ENCODE measurements at regions not wholly inside any gene's neighbourhood (a gene's known extent, or its start where the extent isn't known, plus 50 kb on each side); places are given as distances from the start of the nearest gene placed in this dataset.

DNA sequence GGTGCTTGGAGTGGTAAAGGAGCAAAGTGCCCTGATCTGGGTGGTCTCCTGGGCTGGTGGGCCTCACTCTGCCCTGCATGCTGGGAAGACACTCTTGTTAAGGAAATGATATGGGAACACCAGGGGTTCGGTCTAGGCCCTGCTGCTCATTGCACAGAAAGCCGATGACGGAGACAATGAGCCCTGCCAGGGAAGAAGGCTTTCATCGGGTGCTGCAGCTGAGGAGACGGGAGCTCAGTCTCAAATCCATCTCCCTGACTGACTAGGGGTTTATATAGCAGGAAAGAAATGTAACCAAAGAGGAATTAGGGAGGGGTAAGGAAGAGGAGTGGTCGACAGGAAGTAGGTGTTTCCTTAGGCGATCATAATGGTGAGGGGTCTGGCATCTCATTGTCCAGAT lies 253.4 kb downstream of the TEX29 start:
- Histone ChIP-seq H3K36me3 (no peaks in the 10 kb centered on the region), H3K4me1 (ENCODE audit: low read depth) (no peaks in the 10 kb centered on the region), H3K27me3 (no peaks in the 10 kb centered on the region), H3K9me3 (ENCODE audit: low read depth) (no peaks in the 10 kb centered on the region), H3K27ac (no peak overlapping the region), H3K4me3 (no peak overlapping the region)
- DNase-seq (ENCODE audit: low read depth in 1 of 2, low spot score in 1 of 2), result no peak
- TF ChIP-seq, protein P1, sequence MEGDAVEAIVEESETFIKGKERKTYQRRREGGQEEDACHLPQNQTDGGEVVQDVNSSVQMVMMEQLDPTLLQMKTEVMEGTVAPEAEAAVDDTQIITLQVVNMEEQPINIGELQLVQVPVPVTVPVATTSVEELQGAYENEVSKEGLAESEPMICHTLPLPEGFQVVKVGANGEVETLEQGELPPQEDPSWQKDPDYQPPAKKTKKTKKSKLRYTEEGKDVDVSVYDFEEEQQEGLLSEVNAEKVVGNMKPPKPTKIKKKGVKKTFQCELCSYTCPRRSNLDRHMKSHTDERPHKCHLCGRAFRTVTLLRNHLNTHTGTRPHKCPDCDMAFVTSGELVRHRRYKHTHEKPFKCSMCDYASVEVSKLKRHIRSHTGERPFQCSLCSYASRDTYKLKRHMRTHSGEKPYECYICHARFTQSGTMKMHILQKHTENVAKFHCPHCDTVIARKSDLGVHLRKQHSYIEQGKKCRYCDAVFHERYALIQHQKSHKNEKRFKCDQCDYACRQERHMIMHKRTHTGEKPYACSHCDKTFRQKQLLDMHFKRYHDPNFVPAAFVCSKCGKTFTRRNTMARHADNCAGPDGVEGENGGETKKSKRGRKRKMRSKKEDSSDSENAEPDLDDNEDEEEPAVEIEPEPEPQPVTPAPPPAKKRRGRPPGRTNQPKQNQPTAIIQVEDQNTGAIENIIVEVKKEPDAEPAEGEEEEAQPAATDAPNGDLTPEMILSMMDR (IDR thresholded peaks at IDR 0.05; ENCODE audit: low read depth, low read length), result no peak

DNA sequence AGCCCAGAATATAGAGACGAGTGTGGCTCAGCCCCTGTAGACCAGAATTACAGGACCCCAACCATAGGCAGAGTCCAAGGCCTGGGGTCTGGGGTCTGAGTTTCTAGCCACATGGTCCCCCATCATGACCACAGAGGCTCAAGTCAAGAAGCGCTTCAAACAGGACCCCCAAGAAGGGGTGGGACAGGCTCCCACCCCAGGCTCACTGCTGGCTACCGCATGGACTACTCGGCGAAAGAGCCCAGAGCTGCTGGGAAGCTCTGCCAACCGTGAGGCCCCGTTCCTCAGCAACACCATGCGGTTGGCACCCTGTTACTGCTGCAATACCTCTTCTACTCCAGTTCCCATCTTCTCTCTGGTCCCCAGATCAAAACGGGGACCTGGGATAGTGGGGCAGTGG lies 254.8 kb downstream of the TEX29 start:
- no peak overlapping the region for H3K27ac ChIP-seq
- no peak overlapping the region for H3K4me3 ChIP-seq
- H3K27me3 ChIP-seq, result no peaks in the 10 kb centered on the region
- H3K4me1 ChIP-seq (ENCODE audit: low read depth), result no peaks in the 10 kb centered on the region
- H3K36me3 ChIP-seq, result no peaks in the 10 kb centered on the region
- TF ChIP-seq, protein P1 (IDR thresholded peaks at IDR 0.05; ENCODE audit: low read depth, low read length), result no peak
- DNase-seq (ENCODE audit: low read depth in 1 of 2, low spot score in 1 of 2), result no peak
- H3K9me3 ChIP-seq (ENCODE audit: low read depth), result no peaks in the 10 kb centered on the region

DNA sequence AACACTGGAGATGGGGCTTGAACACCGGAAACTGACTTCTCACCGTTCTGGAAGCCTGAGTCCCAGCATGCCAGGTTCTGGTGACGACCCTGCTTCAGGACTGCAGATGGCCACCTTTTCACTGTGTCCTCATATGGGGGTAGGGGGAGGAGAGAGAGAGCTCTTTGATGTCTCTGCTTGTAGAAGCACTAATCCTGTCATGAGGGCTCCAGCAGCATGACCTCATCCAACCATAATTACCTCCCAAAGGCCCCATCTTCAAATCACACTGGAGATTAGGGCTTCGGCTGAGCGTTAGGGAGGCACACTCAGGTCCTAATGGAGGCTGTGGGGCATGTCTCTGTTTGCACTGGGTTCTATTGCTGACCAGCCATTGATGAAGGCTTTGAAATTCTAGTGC lies 255.3 kb downstream of the TEX29 start:
- H3K4me1 ChIP-seq (ENCODE audit: low read depth), result no peaks in the 10 kb centered on the region
- no peaks in the 10 kb centered on the region for H3K36me3 ChIP-seq
- TF ChIP-seq, protein P1 (IDR thresholded peaks at IDR 0.05; ENCODE audit: low read depth, low read length), result no peak
- H3K9me3 ChIP-seq (ENCODE audit: low read depth), result no peaks in the 10 kb centered on the region
- H3K4me3 ChIP-seq, result no peak overlapping the region
- no peak overlapping the region for H3K27ac ChIP-seq
- H3K27me3 ChIP-seq, result no peaks in the 10 kb centered on the region
- no peak for DNase-seq (ENCODE audit: low read depth in 1 of 2, low spot score in 1 of 2)

DNA sequence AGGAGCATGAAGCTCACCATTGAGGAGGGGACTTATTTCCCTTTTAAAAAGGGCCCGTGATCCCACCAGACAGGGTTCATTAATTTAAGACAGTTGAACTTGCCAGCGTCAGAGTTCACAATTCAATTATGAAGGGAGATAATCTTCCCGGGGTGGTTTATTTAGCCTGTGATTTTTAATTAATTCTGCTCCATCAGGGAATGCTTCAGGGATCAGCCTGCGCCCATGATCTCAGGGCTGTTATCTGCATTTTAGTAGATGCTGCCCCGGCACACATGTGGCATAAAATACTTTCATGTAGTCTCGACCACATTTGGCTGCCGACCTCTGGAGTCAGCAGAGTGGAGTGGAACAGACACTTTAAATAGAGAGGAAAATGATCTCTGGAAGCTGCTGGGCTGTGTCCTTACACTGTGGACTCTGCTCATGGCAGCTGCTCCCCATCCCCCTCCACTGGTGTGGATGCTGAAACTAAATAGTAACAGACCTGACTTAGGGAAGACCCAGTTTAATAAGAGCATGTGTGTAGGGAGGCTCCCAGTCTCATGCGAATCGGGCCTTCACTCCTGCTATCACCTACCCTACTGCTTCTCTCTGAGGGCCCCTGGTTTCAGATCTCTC lies 256.9 kb downstream of the TEX29 start:
- H3K4me3 ChIP-seq, result no peak overlapping the region
- no peak for DNase-seq (ENCODE audit: low read depth in 1 of 2, low spot score in 1 of 2)

DNA sequence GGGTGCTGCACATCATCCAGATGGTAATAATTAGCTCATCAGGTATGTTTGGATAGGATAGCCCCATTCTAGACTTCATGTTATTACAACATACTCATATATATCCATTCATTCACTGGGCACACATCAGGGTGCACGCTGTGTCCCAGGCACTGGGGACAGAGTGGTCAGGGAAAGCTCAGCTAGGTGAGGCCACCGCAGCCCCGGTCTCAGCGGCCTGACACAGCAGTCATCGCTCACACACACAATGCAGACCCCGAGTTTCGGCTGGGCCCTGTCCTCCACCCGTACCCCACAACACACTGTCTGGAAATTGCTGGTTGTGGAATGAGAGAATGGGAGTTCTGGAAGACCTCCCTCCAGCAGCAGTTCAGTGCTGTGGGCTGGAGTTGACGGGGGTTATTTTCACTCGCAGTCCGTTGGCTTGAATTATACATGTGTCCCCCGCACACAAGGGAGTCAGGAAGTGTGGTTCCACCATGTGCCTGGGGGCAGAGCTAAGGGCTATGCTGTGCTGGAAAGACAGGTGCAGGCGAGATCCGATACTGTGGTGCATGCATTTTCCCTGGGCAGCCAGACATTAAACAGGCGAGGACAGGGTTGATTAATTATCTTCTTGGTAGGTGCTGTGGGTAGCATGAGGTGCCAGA lies 257.6 kb downstream of the TEX29 start:
- Histone ChIP-seq H3K36me3 (no peaks in the 10 kb centered on the region), H3K27me3 (no peaks in the 10 kb centered on the region), H3K9me3 (ENCODE audit: low read depth) (no peaks in the 10 kb centered on the region), H3K27ac (no peak overlapping the region), H3K4me1 (ENCODE audit: low read depth) (no peaks in the 10 kb centered on the region), H3K4me3 (no peak overlapping the region)
- TF ChIP-seq, protein P1 (IDR thresholded peaks at IDR 0.05; ENCODE audit: low read depth, low read length), result no peak
- DNase-seq (ENCODE audit: low read depth in 1 of 2, low spot score in 1 of 2), result no peak

More for the DNA sequence above, 256.9 kb downstream of the TEX29 start:
- Histone ChIP-seq H3K9me3 (ENCODE audit: low read depth) (no peaks in the 10 kb centered on the region), H3K36me3 (no peaks in the 10 kb centered on the region), H3K27ac (no peak overlapping the region), H3K4me1 (ENCODE audit: low read depth) (no peaks in the 10 kb centered on the region), H3K27me3 (no peaks in the 10 kb centered on the region)
- TF ChIP-seq, protein P1 (IDR thresholded peaks at IDR 0.05; ENCODE audit: low read depth, low read length), result no peak

All from cardiac muscle cell (in vitro differentiated cells and primary cell).